Body of pancreas (tissue), 4 donors: ENCODE measurements at regions not wholly inside any gene's neighbourhood (a gene's known extent, or its start where the extent isn't known, plus 50 kb on each side); places are given as distances from the start of the nearest gene placed in this dataset.
A peak's percentile ranks its signal among the peaks of the same experiment; 100 is the strongest.

Experiments used
- ATAC-seq: fragments of 150-250 bp; one replicate; pipeline ENCODE4 v1.9.1; 2016
- DNase-seq, 4 donors: peaks; one replicate each; pipeline ENCODE4 v3.0.0-alpha.2; 2019
- H3K27ac ChIP-seq, 4 donors: fragments of 200-600 bp; sonication (generic); 1 replicate in 3 of 4; 2 replicates in 1 of 4; pipeline versions ENCODE4 v1.5.1 to v1.6.1; 2016 to 2019; ENCODE audit warnings: mild to moderate bottlenecking in 1 of 4, mixed read lengths in 1 of 4, moderate library complexity in 1 of 4
- H3K27me3 ChIP-seq, 2 donors: fragments of 200-600 bp; sonication (generic); one replicate each; pipeline ENCODE4 v1.6.0; 2016; ENCODE audit warnings: mild to moderate bottlenecking in 1 of 2
- H3K36me3 ChIP-seq, 2 donors: fragments of 200-600 bp; sonication (generic); replicated peaks in 1 of 2; 2 replicates each; pipeline ENCODE4 v1.5.1; 2016; ENCODE audit warnings: low read depth in 2 of 2; ENCODE audit not compliant: insufficient read depth in 1 of 2
- H3K4me1 ChIP-seq: fragments of 200-600 bp; sonication (generic); one replicate; pipeline ENCODE4 v1.6.0; 2016
- H3K4me3 ChIP-seq, 2 donors: fragments of 200-600 bp; sonication (generic); 1 replicate in 1 of 2; 2 replicates in 1 of 2; pipeline ENCODE4 v1.5.1; 2016 to 2019
- H3K9me3 ChIP-seq, 3 donors: fragments of 200-600 bp; sonication (generic); 1 replicate in 2 of 3; 2 replicates in 1 of 3; pipeline ENCODE4 v1.5.1; 2016
- CTCF ChIP-seq, 7 experiments: fragments of 450-650 bp in 4 of 7; fragments of 200-600 bp in 3 of 7; sonication (generic) in 3 of 7; IDR thresholded peaks; one replicate each; pipeline ENCODE4 v1.5.1; 2016 to 2019; ENCODE audit warnings: antibody characterized with exemption in 7 of 7
- POLR2A ChIP-seq, 3 donors: fragments of 450-650 bp; IDR thresholded peaks; one replicate each; pipeline ENCODE4 v1.6.1; 2016; ENCODE audit warnings: antibody characterized with exemption in 3 of 3, mild to moderate bottlenecking in 2 of 3
- WGBS, 2 donors: methylation state at CpG; one replicate each; pipeline ENCODE4 v1.1.5; 2017; 5-methylcytosine and 5-hydroxymethylcytosine counted together
- intact Hi-C: fragments of 100-400 bp; cut with DNase I; formaldehyde crosslinking; loops from one replicate; pipeline ENCODE4 v1.15.1; 2023

- Histone ChIP-seq H3K36me3 (no peaks in the 10 kb centered on the region), H3K27ac (no peak overlapping the region), H3K27me3 (no peaks in the 10 kb centered on the region), H3K4me1 (peaks cover 10% of the 10 kb centered on the region), H3K4me3 (no peak overlapping the region), H3K9me3 (no peaks in the 10 kb centered on the region)
- ATAC-seq: no peak
- intact Hi-C loops: no loop called here
- TF ChIP-seq POLR2A (IDR thresholded peaks at IDR 0.05): no peak
- no peak for TF ChIP-seq CTCF (IDR thresholded peaks at IDR 0.05)
- WGBS, 2 donors: 75 to 84% methylated on average over 4 of the region's 4 CpGs
- no peak for DNase-seq
These were observed 111.9 kb upstream of the KIT start for GRCh38 chr4:54545663-54546424.

GRCh38 chr4:54547299-54548097 lies 110.3 kb upstream of the KIT start:
- Histone ChIP-seq H3K36me3 (no peaks in the 10 kb centered on the region), H3K9me3 (no peaks in the 10 kb centered on the region), H3K27ac (peak overlapping the region in 2 of 4 donors; percentile 19 to 60), H3K4me3 (no peak overlapping the region), H3K4me1 (peaks cover 10% of the 10 kb centered on the region), H3K27me3 (no peaks in the 10 kb centered on the region)
- intact Hi-C loops: no loop called here
- TF ChIP-seq CTCF (IDR thresholded peaks at IDR 0.05) (peak in 1 of 7 experiments; percentile 7), POLR2A (IDR thresholded peaks at IDR 0.05) (no peak)
- peak; percentile 53 for ATAC-seq
- 15 to 19% methylated on average over 7 of the region's 7 CpGs for WGBS, 2 donors
- peak in 1 of 4 donors; percentile 7 for DNase-seq

- DNase-seq (no peak), ATAC-seq (no peak)
- peaks cover 10% of the 10 kb centered on the region for H3K4me1 ChIP-seq
- H3K9me3 ChIP-seq: no peaks in the 10 kb centered on the region
- no peak overlapping the region for H3K4me3 ChIP-seq
- TF ChIP-seq CTCF (IDR thresholded peaks at IDR 0.05): no peak
- no peak for TF ChIP-seq POLR2A (IDR thresholded peaks at IDR 0.05)
- no peaks in the 10 kb centered on the region for H3K27me3 ChIP-seq
- intact Hi-C loops: no loop called here
- WGBS, 2 donors: 77 to 88% methylated on average over 3 of the region's 3 CpGs
- H3K36me3 ChIP-seq: no peaks in the 10 kb centered on the region
- peak overlapping the region in 2 of 4 donors; percentile 19 to 60 for H3K27ac ChIP-seq
These were observed 109.6 kb upstream of the KIT start for GRCh38 chr4:54548098-54548620.

- Histone ChIP-seq H3K36me3 (no peaks in the 10 kb centered on the region), H3K27ac (no peak overlapping the region), H3K4me1 (peaks cover 10% of the 10 kb centered on the region), H3K9me3 (no peaks in the 10 kb centered on the region), H3K4me3 (no peak overlapping the region), H3K27me3 (no peaks in the 10 kb centered on the region)
- intact Hi-C loops: no loop called here
- DNase-seq (no peak), ATAC-seq (no peak)
- no peak for TF ChIP-seq CTCF (IDR thresholded peaks at IDR 0.05)
- no peak for TF ChIP-seq POLR2A (IDR thresholded peaks at IDR 0.05)
- WGBS, 2 donors: 66 to 89% methylated on average over 9 of the region's 9 CpGs
These were observed 108.8 kb upstream of the KIT start for GRCh38 chr4:54548831-54549460.
